Adrenal gland (tissue), 5 donors: ENCODE measurements at regions not wholly inside any gene's neighbourhood (a gene's known extent, or its start where the extent isn't known, plus 50 kb on each side); places are given as distances from the start of the nearest gene placed in this dataset.

Source experiments
- CTCF ChIP-seq, 6 experiments: fragments of 450-650 bp in 4 of 6; fragments of 200-600 bp in 2 of 6; sonication (generic) in 1 of 6; IDR thresholded peaks; 1 replicate in 5 of 6; 2 replicates in 1 of 6; pipeline versions ENCODE4 v1.5.1 to v1.8.0; 2016 to 2021; ENCODE audit warnings: antibody characterized with exemption in 6 of 6, mild to moderate bottlenecking in 2 of 6, moderate library complexity in 1 of 6
- POLR2A ChIP-seq, 2 donors: fragments of 450-650 bp; IDR thresholded peaks; one replicate each; pipeline ENCODE4 v1.6.1; 2017; ENCODE audit warnings: antibody characterized with exemption in 2 of 2, mild to moderate bottlenecking in 2 of 2, moderate library complexity in 1 of 2
- donor health status: DM: no; HTN: no; CAD: no.

- TF ChIP-seq CTCF (IDR thresholded peaks at IDR 0.05): no peak
- TF ChIP-seq POLR2A (IDR thresholded peaks at IDR 0.05): no peak
Measured at GRCh38 chr5:124557761-124558160, 188.7 kb downstream of the ZNF608 start.
